DND-41 (cell line): ENCODE measurements at regions not wholly inside any gene's neighbourhood (a gene's known extent, or its start where the extent isn't known, plus 50 kb on each side); places are given as distances from the start of the nearest gene placed in this dataset.

ENCODE experiments used
- CTCF ChIP-seq: IDR thresholded peaks from 2 replicates; pipeline ENCODE4 v1.5.1; 2012; ENCODE audit warnings: borderline replicate concordance, low read length, moderate library complexity, mild to moderate bottlenecking; ENCODE audit not compliant: poor library complexity, severe bottlenecking; ENCODE audit errors: extremely low read depth
- EZH2 ChIP-seq: IDR thresholded peaks from 3 replicates; pipeline ENCODE4 v1.6.1; 2012; ENCODE audit warnings: borderline replicate concordance, low read depth, mild to moderate bottlenecking, moderate library complexity, low read length, inconsistent platforms; ENCODE audit not compliant: severe bottlenecking

GRCh38 chrX:1074172-1074571 lies 138.3 kb downstream of the CRLF2 start:
- TF ChIP-seq CTCF = no peak
- no peak for TF ChIP-seq EZH2
